ENCODE measurements at regions not wholly inside any gene's neighbourhood (a gene's known extent, or its start where the extent isn't known, plus 50 kb on each side); places are given as distances from the start of the nearest gene placed in this dataset.

GRCh38 chr2:61763605-61764034 lies 90.2 kb downstream of the FAM161A start:
- TF ChIP-seq CTCF (IDR thresholded peaks at IDR 0.05; ENCODE audit: low read depth, low read length) = no peak
- no peak for TF ChIP-seq POLR2A (IDR thresholded peaks at IDR 0.05; ENCODE audit: extremely low read depth, insufficient read length)

Measured in NB4 (cell line).